ENCODE measurements at regions not wholly inside any gene's neighbourhood (a gene's known extent, or its start where the extent isn't known, plus 50 kb on each side); places are given as distances from the start of the nearest gene placed in this dataset.
A peak's percentile ranks its signal among the peaks of the same experiment; 100 is the strongest.
"Not testable (repeated sequence)": the region's sequence is repeated elsewhere in the genome, so short reads cannot be mapped to it uniquely, and the experiment has no call there.

DNA sequence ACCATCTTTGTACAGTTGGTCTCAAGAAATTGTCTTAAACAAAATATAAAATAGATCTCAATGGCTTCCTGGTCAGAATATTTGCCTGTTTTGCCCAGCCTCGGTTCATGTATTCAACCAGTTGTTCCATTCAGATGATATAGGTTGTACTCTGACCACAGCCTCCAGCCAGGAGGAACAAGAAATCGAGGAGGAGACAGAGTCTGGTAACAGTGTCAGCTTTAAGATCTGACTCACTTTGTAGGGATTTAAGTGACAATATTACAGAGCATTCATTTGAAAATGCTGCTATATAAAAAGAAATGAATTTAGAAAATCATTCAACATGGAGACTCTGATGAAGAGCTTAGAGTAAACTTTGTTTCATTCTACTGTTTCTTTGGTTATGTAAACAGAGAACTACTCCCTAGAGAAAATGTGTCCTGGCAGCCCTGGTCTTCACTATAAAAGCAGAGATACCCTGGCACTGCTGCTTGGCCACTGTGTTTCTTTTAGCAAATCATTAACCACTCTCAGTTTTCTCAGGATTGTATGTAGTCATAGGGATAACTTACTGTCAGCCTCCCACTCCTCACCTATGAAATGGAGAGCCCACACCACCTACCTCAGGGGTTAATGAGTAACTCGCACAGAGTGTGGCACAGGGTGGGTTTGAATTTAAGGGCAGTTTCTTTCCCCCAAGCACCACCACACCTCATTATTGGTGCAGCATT lies 53.5 kb downstream of the PAGE2 start:
- no peaks in the 10 kb centered on the region for H3K36me3 Mint-ChIP-seq
- H3K27me3 Mint-ChIP-seq = no peaks in the 10 kb centered on the region
- H3K9me3 Mint-ChIP-seq = peaks cover 0 to 3% (median 0%) of the 10 kb centered on the region in 3 donors
- H3K4me3 Mint-ChIP-seq = no peak overlapping the region
- H3K4me1 Mint-ChIP-seq = no peaks in the 10 kb centered on the region
- no peak overlapping the region for H3K27ac Mint-ChIP-seq

DNA sequence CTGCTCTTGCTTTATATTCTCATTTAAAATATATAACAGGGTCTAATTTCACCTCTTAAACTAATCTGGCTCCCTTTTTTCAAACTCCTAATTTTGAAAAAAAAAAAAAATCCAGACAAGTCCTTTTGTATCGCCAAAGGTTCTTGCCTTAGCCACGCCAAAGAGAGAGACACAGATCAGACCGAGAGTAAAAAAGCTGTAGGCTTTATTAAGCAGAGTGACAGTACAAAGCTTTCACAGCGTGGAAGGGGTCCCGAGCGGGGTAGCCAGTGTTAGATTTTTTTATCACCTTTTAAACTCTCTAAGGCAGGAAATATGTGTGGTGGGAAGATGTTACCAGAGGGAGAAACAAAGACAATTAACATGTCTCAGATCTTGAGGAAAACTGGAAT lies 54.1 kb downstream of the PAGE2 start:
- H3K27me3 Mint-ChIP-seq = no peaks in the 10 kb centered on the region
- H3K4me3 Mint-ChIP-seq = no peak overlapping the region
- no peak overlapping the region for H3K27ac Mint-ChIP-seq
- H3K9me3 Mint-ChIP-seq = peaks cover 0 to 3% (median 0%) of the 10 kb centered on the region in 3 donors
- no peaks in the 10 kb centered on the region for H3K4me1 Mint-ChIP-seq
- no peaks in the 10 kb centered on the region for H3K36me3 Mint-ChIP-seq

DNA sequence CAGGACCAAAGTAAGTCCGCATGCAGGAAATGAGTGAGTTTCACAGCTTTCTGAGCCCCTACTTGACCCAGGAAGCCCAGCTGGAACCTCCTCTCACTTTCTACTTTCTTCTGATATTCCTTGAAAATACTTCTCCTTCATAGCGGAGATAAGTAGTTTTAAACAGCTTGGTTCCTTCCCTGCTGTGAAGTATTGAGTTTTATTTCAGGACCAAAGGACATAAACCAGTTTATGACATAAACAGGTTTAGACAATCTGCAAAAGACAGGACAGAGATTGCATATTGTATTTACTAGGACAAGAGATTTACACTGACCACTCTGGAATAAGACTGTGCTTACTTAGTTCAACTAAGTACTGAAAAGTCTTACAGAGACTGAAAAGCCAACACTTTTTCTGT lies 54.8 kb downstream of the PAGE2 start:
- Mint-ChIP-seq H3K4me1 (no peaks in the 10 kb centered on the region), H3K27ac (no peak overlapping the region), H3K27me3 (no peaks in the 10 kb centered on the region), H3K36me3 (no peaks in the 10 kb centered on the region), H3K4me3 (no peak overlapping the region), H3K9me3 (peaks cover 0 to 3% (median 0%) of the 10 kb centered on the region in 3 donors)

DNA sequence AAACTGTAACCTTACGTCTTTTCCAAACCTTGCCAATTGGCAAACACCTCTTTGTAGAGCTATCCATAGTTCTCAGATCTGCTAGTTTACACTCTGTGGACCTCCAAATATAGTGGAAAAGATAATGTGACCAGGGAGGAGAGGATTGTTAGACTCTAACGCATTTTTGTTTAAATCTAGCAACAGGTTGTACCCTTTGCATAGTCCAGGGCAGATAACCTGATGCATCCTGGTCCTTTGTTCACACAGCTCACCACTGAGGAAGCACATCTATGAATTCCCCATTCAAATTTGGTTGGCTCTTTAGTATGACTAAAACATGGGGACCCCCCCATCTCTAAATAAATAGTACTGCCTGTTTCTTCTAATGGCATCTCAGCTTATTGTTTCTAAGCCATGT lies 55.9 kb downstream of the PAGE2 start:
- Mint-ChIP-seq H3K27me3 (no peaks in the 10 kb centered on the region), H3K9me3 (peaks cover 0 to under 1% (median 0%) of the 10 kb centered on the region in 3 donors), H3K36me3 (no peaks in the 10 kb centered on the region), H3K27ac (no peak overlapping the region), H3K4me3 (no peak overlapping the region), H3K4me1 (no peaks in the 10 kb centered on the region)

DNA sequence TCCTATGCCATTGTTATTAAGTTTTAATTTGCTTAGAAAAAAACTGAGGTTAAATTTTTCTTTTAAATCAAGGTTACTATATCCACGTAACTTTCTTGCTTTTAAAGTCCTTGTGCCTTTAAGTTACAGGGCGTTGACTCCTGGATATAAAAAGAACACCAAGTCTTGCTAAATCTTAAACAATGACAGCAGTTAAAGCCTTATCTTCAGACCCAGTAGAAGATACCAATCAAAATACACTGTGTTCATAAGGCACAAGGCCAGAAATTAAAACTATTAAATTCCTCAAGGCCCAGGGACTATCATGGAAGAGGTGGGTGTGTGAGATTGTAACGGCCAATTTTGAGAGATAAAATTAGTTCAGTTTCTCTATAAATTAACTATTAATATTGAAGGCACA lies 60.4 kb downstream of the PAGE2 start:
- no peaks in the 10 kb centered on the region for H3K27me3 Mint-ChIP-seq
- no peaks in the 10 kb centered on the region for H3K36me3 Mint-ChIP-seq
- H3K9me3 Mint-ChIP-seq = no peaks in the 10 kb centered on the region
- no peaks in the 10 kb centered on the region for H3K4me1 Mint-ChIP-seq
- H3K27ac Mint-ChIP-seq = no peak overlapping the region
- H3K4me3 Mint-ChIP-seq = no peak overlapping the region

DNA sequence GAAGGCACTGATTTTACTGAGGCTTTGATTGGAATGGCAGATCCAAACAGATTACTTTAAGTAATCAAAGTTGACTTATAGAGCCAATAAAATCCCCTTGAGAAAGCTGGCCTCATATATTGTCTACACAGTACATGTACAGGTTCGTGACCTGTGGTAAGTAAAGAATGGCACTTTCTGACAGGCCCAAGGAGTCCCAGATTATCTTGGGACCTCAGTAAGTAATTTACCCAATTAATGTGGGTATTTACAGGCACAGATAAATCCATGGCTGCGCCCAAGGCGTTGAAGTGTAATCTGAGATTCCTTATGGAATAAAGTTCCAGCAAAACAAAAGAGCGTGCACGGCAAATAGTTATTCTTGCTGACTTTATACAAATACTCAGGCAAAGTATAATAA lies 62.4 kb downstream of the PAGE2 start:
- H3K36me3 Mint-ChIP-seq = peaks cover 5% of the 10 kb centered on the region
- no peaks in the 10 kb centered on the region for H3K9me3 Mint-ChIP-seq
- H3K27ac Mint-ChIP-seq = no peak overlapping the region
- no peaks in the 10 kb centered on the region for H3K4me1 Mint-ChIP-seq
- H3K27me3 Mint-ChIP-seq = no peaks in the 10 kb centered on the region
- no peak overlapping the region for H3K4me3 Mint-ChIP-seq

DNA sequence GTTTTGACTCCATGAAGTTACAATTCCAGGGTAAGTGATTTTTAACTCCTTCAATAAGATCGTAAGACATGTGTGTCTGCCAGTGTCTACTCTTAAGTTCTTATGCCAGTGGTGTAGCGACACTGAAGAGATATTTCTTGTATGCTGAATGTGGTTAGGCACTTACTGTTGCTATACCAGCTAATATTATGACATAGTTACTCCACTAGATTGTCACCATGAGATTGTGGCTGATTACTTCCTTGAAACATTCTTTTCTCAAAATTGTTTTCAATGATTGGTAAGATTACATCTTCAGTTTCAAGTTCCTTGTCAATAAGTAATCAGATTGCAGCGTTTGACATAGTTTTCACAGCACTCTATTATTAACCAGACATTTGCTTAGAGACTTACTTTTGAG lies 60.6 kb upstream of the PAGE5 start:
- Mint-ChIP-seq H3K36me3 (peaks cover 5% of the 10 kb centered on the region), H3K9me3 (peaks cover 0 to 6% (median 0%) of the 10 kb centered on the region in 3 donors), H3K4me1 (peaks cover 0 to 4% (median 1%) of the 10 kb centered on the region in 3 donors), H3K27ac (peak overlapping the region in 2 of 3 donors; percentile 96 to 100), H3K27me3 (no peaks in the 10 kb centered on the region), H3K4me3 (peak overlapping the region in 1 of 4 donors; percentile 46)

DNA sequence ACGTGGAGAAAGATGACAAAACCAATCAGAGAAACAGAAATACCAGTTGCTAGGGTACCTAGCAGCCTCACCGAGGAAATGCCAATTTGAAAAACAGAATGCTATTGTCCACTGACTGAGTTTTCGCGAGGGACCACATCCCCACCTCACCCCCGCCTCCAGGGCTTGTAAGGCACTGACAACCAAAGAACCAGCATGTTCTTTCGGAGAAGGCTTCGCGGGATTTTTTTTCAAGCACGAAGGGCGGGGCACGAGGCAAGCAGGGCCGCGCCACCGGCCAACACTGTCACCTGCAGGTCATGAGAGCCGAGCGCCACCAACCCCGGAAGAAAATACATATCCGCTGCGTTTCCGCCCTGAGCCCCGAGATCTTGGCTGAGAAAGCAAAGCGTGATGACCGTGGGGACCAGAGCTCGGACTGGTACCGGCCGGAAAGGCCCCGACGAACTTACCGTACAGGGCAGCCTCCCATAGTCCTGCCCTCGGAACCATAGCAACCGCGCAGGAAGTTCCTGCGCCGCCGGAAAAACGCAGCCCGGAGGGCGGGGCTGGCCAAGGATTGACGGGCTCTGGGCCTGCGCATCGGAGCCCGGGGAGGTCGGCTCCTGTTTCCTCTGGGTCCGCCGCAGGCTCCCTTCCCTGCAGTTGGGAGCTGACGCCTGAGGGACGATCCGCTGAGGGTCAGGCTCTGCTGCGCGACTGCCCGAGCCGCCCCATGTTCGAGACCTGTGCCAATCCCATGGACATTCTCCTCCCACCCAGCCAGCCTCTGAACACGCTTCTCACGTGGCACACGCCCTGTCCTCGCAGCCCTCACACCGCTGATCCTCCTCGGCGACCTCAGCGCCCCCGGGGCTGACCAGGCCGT lies 59.2 kb upstream of the PAGE5 start:
- peak overlapping the region; percentile 88 to 97 (median 94) for H3K4me3 Mint-ChIP-seq
- H3K9me3 Mint-ChIP-seq = peaks cover 0 to 6% (median 0%) of the 10 kb centered on the region in 3 donors
- H3K4me1 Mint-ChIP-seq = peaks cover 0 to 4% (median 1%) of the 10 kb centered on the region in 3 donors
- peak overlapping the region; percentile 96 to 100 (median 96) for H3K27ac Mint-ChIP-seq
- no peaks in the 10 kb centered on the region for H3K36me3 Mint-ChIP-seq
- H3K27me3 Mint-ChIP-seq = no peaks in the 10 kb centered on the region

DNA sequence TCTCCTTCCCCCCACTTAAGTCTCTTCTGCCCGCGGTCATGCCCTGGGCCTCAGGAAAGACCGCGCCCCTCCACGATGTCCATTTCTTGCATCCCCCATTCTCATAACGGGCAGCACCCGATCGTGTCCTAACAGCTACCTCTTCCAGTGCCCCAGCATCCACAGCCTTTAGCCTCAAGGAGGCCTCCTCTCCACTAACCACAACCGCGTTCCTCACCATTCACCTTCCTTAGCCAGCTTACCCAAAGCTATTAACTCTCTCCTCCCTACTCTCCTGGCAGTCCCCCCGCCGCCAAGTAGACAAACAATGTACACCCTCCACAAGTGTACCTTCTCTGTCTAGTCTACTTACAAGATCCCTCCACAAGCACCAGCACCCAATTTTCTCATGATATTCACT lies 58.6 kb upstream of the PAGE5 start:
- H3K36me3 Mint-ChIP-seq = no peaks in the 10 kb centered on the region
- no peaks in the 10 kb centered on the region for H3K27me3 Mint-ChIP-seq

DNA sequence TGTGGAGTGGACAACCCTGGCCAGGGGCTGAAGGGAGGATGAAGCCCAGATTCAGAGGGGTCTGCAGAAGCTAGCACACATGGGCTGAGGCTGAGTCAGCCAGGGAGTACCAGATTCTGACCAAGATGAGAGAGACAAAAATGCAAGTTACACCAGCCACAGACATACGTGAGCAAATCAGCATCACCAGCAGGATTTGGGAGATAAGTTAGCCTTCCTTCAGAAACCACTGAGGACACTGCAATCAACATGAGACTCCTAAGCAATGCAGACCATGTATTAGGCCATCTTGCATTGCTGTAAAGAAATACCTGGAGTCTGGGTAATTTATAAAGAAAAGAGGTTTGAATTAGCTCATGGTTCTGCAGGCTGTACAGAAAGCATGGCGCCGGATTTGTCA lies 57.0 kb upstream of the PAGE5 start:
- no peaks in the 10 kb centered on the region for H3K27me3 Mint-ChIP-seq
- peaks cover 0 to 7% (median 0%) of the 10 kb centered on the region in 3 donors for H3K9me3 Mint-ChIP-seq
- no peaks in the 10 kb centered on the region for H3K36me3 Mint-ChIP-seq
- H3K27ac Mint-ChIP-seq = no peak overlapping the region
- H3K4me3 Mint-ChIP-seq = no peak overlapping the region
- peaks cover 0 to 4% (median 1%) of the 10 kb centered on the region in 3 donors for H3K4me1 Mint-ChIP-seq

More for the DNA sequence above, 58.6 kb upstream of the PAGE5 start:
- H3K4me1 Mint-ChIP-seq = peaks cover 0 to 4% (median 1%) of the 10 kb centered on the region in 3 donors
- peak overlapping the region; percentile 96 to 100 (median 96) for H3K27ac Mint-ChIP-seq
- peak overlapping the region; percentile 88 to 97 (median 94) for H3K4me3 Mint-ChIP-seq
- H3K9me3 Mint-ChIP-seq = peaks cover 0 to 7% (median 0%) of the 10 kb centered on the region in 3 donors

DNA sequence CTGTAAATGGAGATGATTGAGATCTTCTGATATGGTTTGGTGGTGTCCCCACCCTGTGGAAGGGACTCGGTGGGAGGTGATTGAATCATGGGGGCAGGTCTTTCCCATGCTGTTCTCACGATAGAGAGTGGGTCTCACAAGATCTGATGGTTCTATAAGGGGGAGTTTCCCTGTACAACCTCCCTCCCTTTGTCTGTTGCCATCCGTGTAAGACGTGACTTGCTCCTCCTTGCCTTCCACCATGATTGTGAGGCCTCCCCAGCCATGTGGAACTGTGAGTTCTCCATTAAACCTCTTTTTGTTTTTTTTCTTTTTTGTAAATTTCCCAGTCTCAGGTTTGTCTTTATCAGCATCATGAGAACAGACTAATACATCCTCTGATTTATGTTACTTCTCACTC lies 55.1 kb upstream of the PAGE5 start:
- H3K9me3 Mint-ChIP-seq, H3K4me3 Mint-ChIP-seq, H3K36me3 Mint-ChIP-seq, H3K27me3 Mint-ChIP-seq, H3K27ac Mint-ChIP-seq: not testable (repeated sequence)
- H3K4me1 Mint-ChIP-seq = peaks cover 6 to 10% (median 8%) of the 10 kb centered on the region in 3 donors

DNA sequence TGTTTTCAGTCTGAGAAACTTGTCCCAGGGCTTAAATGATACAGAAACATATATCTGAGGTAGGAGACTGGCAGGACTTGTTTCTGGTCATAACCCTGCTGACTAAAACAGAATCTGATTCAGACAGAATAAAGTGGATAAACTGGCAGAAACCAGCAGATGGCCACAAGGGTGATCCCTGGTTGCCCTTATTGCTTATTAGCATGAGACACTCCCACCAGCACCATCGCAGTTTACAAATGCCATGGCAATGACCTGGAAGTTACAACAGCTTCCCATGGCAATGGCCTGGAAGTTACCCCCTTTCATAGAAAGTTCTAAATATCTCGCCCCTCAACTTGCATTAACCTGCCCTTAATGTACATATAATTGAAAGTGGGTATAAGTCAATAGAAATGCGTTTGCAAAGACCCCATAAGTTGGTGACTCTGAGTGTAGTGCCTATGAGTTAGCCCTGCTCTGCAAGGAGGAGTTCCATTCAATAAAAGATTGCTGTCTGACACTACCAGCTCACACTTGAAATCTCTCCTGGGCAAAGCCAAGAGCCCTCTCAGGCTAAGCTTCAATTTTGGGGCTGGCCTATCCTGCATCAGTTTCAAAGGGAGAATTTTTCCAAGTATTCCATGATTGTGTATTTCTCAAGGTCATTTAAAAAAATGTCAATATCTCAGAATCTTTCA lies 52.9 kb upstream of the PAGE5 start:
- Mint-ChIP-seq H3K27me3 (no peaks in the 10 kb centered on the region), H3K9me3 (peaks cover 0 to 7% (median 2%) of the 10 kb centered on the region in 3 donors), H3K4me1 (peaks cover 5 to 12% (median 7%) of the 10 kb centered on the region in 3 donors), H3K27ac (no peak overlapping the region), H3K4me3 (no peak overlapping the region), H3K36me3 (no peaks in the 10 kb centered on the region)

DNA sequence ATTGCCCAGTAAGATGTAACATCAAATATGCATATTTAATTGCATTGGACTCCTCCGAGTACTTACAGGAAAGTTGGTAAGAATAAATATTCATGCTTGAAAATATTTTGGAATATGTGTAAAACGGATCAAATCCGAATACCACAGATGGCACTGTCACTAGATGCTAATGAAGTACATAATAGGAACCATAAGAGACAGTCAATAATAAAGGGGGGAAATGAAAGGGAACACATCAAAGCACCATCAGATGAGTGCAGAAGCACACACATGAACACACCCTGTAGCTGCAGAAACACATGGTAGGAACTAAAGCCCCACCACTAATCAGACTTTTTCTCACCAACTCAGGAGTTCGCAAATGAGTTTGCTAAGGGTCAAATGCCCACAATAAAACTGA lies 52.2 kb upstream of the PAGE5 start:
- no peak overlapping the region for H3K4me3 Mint-ChIP-seq
- peaks cover 5 to 12% (median 7%) of the 10 kb centered on the region in 3 donors for H3K4me1 Mint-ChIP-seq
- no peak overlapping the region for H3K27ac Mint-ChIP-seq
- no peaks in the 10 kb centered on the region for H3K27me3 Mint-ChIP-seq
- H3K36me3 Mint-ChIP-seq = no peaks in the 10 kb centered on the region
- H3K9me3 Mint-ChIP-seq = peaks cover 0 to 3% (median 2%) of the 10 kb centered on the region in 3 donors

DNA sequence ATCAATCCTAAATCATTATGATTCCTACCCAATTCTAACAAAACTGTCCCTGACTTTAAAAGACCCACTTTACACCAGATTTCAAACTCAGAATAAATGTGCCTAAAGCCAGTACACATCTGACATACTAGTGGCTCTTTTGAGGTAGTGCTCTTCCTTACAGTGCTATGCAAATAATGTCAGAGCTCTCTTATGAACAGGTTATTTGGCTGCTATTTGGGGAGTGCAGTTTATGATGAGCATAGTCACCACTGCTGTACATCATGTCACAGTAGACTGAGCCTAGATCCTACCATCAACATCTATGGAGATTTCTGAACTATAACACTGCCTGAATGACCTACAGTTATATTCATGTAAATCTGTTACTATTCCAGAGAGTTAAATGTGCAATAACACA lies 50.4 kb upstream of the PAGE5 start:
- H3K27ac Mint-ChIP-seq = no peak overlapping the region
- no peaks in the 10 kb centered on the region for H3K36me3 Mint-ChIP-seq
- peak overlapping the region in 1 of 4 donors; percentile 32 for H3K4me3 Mint-ChIP-seq
- H3K27me3 Mint-ChIP-seq = no peaks in the 10 kb centered on the region
- peaks cover 5 to 12% (median 7%) of the 10 kb centered on the region in 3 donors for H3K4me1 Mint-ChIP-seq
- peaks cover 0 to 3% (median 2%) of the 10 kb centered on the region in 3 donors for H3K9me3 Mint-ChIP-seq
